NCI-H2171 treated with DMSO at 0.1 percent for 48 hours (cell line): ENCODE measurements at regions not wholly inside any gene's neighbourhood (a gene's known extent, or its start where the extent isn't known, plus 50 kb on each side); places are given as distances from the start of the nearest gene placed in this dataset.

ENCODE experiments used
- DNase-seq: peaks from one replicate; lab custom pipeline; 2025; lab: John Stamatoyannopoulos, UW

- DNase-seq, result no peak
These were observed 106.8 kb downstream of the SEMA6D start for GRCh38 chr15:47824147-47824546.

GRCh38 chr15:47829667-47830066 lies 112.4 kb downstream of the SEMA6D start:
- DNase-seq, result no peak

- DNase-seq, result no peak
These were observed 116.8 kb downstream of the SEMA6D start for GRCh38 chr15:47834093-47834492.

GRCh38 chr15:47839233-47839825 lies 122.0 kb downstream of the SEMA6D start:
- peak; percentile 38 for DNase-seq

- DNase-seq, result peak; percentile 86
These were observed 125.9 kb downstream of the SEMA6D start for GRCh38 chr15:47843124-47843663.

- DNase-seq, result peak; percentile 68
These were observed 127.1 kb downstream of the SEMA6D start for GRCh38 chr15:47844437-47844836.

GRCh38 chr15:47846128-47846868 lies 129.0 kb downstream of the SEMA6D start:
- DNase-seq, result no peak

GRCh38 chr15:47846876-47847275 lies 129.6 kb downstream of the SEMA6D start:
- DNase-seq, result no peak

GRCh38 chr15:47856071-47856470 lies 138.8 kb downstream of the SEMA6D start:
- DNase-seq, result no peak

- no peak for DNase-seq
These were observed 139.9 kb downstream of the SEMA6D start for GRCh38 chr15:47857014-47857775.

- no peak for DNase-seq
These were observed 140.5 kb downstream of the SEMA6D start for GRCh38 chr15:47857776-47858167.

GRCh38 chr15:47861111-47861903 lies 144.0 kb downstream of the SEMA6D start:
- DNase-seq, result no peak

GRCh38 chr15:47862402-47862801 lies 145.1 kb downstream of the SEMA6D start:
- DNase-seq, result no peak

GRCh38 chr15:47866446-47866845 lies 149.1 kb downstream of the SEMA6D start:
- no peak for DNase-seq

- DNase-seq, result no peak
These were observed 153.1 kb downstream of the SEMA6D start for GRCh38 chr15:47870300-47870955.

- DNase-seq, result peak; percentile 88
These were observed 153.8 kb downstream of the SEMA6D start for GRCh38 chr15:47870956-47871625.

GRCh38 chr15:47872208-47872607 lies 154.9 kb downstream of the SEMA6D start:
- no peak for DNase-seq

- DNase-seq, result peak; percentile 69
These were observed 155.6 kb downstream of the SEMA6D start for GRCh38 chr15:47872869-47873432.

- DNase-seq, result no peak
These were observed 159.7 kb downstream of the SEMA6D start for GRCh38 chr15:47876986-47877385.

GRCh38 chr15:47877836-47878235 lies 160.5 kb downstream of the SEMA6D start:
- DNase-seq, result no peak
